IMR-90 (cell line): ENCODE measurements at regions not wholly inside any gene's neighbourhood (a gene's known extent, or its start where the extent isn't known, plus 50 kb on each side); places are given as distances from the start of the nearest gene placed in this dataset.

Experiments used
- ATAC-seq: fragments of 200-7000 bp; cut with Tn5 transposase; 2 replicates; pipeline ENCODE4 v1.9.1; 2020; ENCODE audit warnings: low read depth, mild to moderate bottlenecking, moderate library complexity
- BruUV-seq: library from RNA; stranded (reverse); fragments of 400-500 nt; replicated peaks from 2 replicates; lab custom pipeline; 2021; lab: Mats Ljungman, UMichigan
- CTCF ChIA-PET: fragments of 300-600 bp; formaldehyde crosslinking; extraction: SDS; loops from one replicate; lab custom pipeline; 2021; ENCODE audit warnings: antibody characterized with exemption; lab: Yijun Ruan, JAX
- POLR2A ChIA-PET: fragments of 300-600 bp; sonication (Branson Sonifier 250); formaldehyde crosslinking; loops from one replicate; lab custom pipeline; 2022; ENCODE audit warnings: antibody characterized with exemption; ENCODE audit not compliant: unreplicated experiment; lab: Charles Lee
- DNase-seq: peaks from one replicate; pipeline ENCODE4 v3.0.0; 2013
- H2AFZ ChIP-seq: replicated peaks from 2 replicates; pipeline ENCODE3; 2013; ENCODE audit warnings: low read length, mild to moderate bottlenecking; ENCODE audit not compliant: poor library complexity
- H2AK5ac ChIP-seq: 2 replicates; pipeline ENCODE4 v1.6.1; 2013; ENCODE audit warnings: low read depth, low read length, inconsistent platforms
- H2AK9ac ChIP-seq: replicated peaks from 2 replicates; pipeline ENCODE3; 2013; ENCODE audit warnings: mild to moderate bottlenecking, low read depth, low read length, moderate library complexity; ENCODE audit not compliant: poor library complexity
- H2BK120ac ChIP-seq: 2 replicates; pipeline ENCODE4 v1.6.1; 2013; ENCODE audit warnings: low read depth, low read length, inconsistent platforms
- H2BK15ac ChIP-seq: 3 replicates; pipeline ENCODE4 v1.6.1; 2013; ENCODE audit warnings: low read depth, low read length, inconsistent platforms
- H2BK20ac ChIP-seq: 2 replicates; pipeline ENCODE4 v1.6.1; 2013; ENCODE audit warnings: low read depth, mild to moderate bottlenecking, inconsistent platforms, low read length, moderate library complexity
- H2BK5ac ChIP-seq: 2 replicates; pipeline ENCODE4 v1.6.1; 2013; ENCODE audit warnings: mild to moderate bottlenecking, low read depth, low read length, inconsistent platforms; ENCODE audit not compliant: poor library complexity, severe bottlenecking
- H3K14ac ChIP-seq: replicated peaks from 2 replicates; pipeline ENCODE4 v1.6.1; 2013; ENCODE audit warnings: low read depth, low read length, inconsistent platforms
- H3K18ac ChIP-seq: 2 replicates; pipeline ENCODE4 v1.6.1; 2013; ENCODE audit warnings: low read depth, low read length, control low read depth
- H3K23ac ChIP-seq: 2 replicates; pipeline ENCODE4 v1.6.1; 2013; ENCODE audit warnings: low read depth, low read length, inconsistent platforms
- H3K27ac ChIP-seq: 2 replicates; pipeline ENCODE4 v1.5.1; 2013; ENCODE audit warnings: mild to moderate bottlenecking, control low read depth, low read length; ENCODE audit not compliant: insufficient read depth
- H3K27me3 ChIP-seq: 2 replicates; pipeline ENCODE4 v1.6.1; 2013; ENCODE audit warnings: low read length; ENCODE audit not compliant: control insufficient read depth, insufficient read depth
- H3K36me3 ChIP-seq: 2 replicates; pipeline ENCODE4 v1.6.1; 2013; ENCODE audit warnings: low read length, mixed read lengths; ENCODE audit not compliant: control insufficient read depth, insufficient read depth
- H3K4ac ChIP-seq: 2 replicates; pipeline ENCODE4 v1.6.1; 2013; ENCODE audit warnings: low read depth, low read length, inconsistent platforms
- H3K4me1 ChIP-seq: 2 replicates; pipeline ENCODE4 v1.6.1; 2013; ENCODE audit warnings: low read length, mixed read lengths; ENCODE audit not compliant: control insufficient read depth, insufficient read depth
- H3K4me2 ChIP-seq: 2 replicates; pipeline ENCODE4 v1.6.1; 2013; ENCODE audit warnings: low read depth, mild to moderate bottlenecking, control low read depth, low read length, moderate library complexity
- H3K4me3 ChIP-seq: 2 replicates; pipeline ENCODE4 v1.5.1; 2013; ENCODE audit warnings: low read depth, mild to moderate bottlenecking, control low read depth, low read length, moderate library complexity; ENCODE audit not compliant: insufficient read depth
- H3K56ac ChIP-seq: 2 replicates; pipeline ENCODE4 v1.6.1; 2013; ENCODE audit warnings: low read length, inconsistent platforms; ENCODE audit not compliant: insufficient read depth; ENCODE audit errors: extremely low read depth
- H3K79me1 ChIP-seq, 2 experiments: 2 replicates each; pipeline ENCODE4 v1.6.1; 2013; ENCODE audit warnings: low read length in 2 of 2, inconsistent platforms in 1 of 2, low read depth in 1 of 2
- H3K9ac ChIP-seq: 2 replicates; pipeline ENCODE4 v1.6.1; 2013; ENCODE audit warnings: low read depth, low read length, control low read depth
- H3K9me1 ChIP-seq: 2 replicates; pipeline ENCODE4 v1.6.1; 2013; ENCODE audit warnings: low read length, inconsistent platforms; ENCODE audit not compliant: insufficient read depth
- H3K9me3 ChIP-seq: 2 replicates; pipeline ENCODE4 v1.6.1; 2013; ENCODE audit warnings: low read length; ENCODE audit not compliant: control insufficient read depth, insufficient read depth
- H4K20me1 ChIP-seq: 2 replicates; pipeline ENCODE4 v1.6.1; 2013; ENCODE audit warnings: low read length, inconsistent platforms; ENCODE audit not compliant: insufficient read depth
- H4K5ac ChIP-seq: 2 replicates; pipeline ENCODE4 v1.6.1; 2013; ENCODE audit warnings: mild to moderate bottlenecking, low read depth, low read length, control low read depth
- H4K8ac ChIP-seq, 2 experiments: 2 replicates each; pipeline ENCODE4 v1.6.1; 2013; ENCODE audit warnings: low read depth in 2 of 2, low read length in 2 of 2, control low read depth in 1 of 2, inconsistent platforms in 1 of 2
- H4K91ac ChIP-seq: 2 replicates; pipeline ENCODE4 v1.6.1; 2013; ENCODE audit warnings: low read depth, low read length, inconsistent platforms; ENCODE audit not compliant: insufficient read depth
- CHD1 ChIP-seq: IDR thresholded peaks from 2 replicates; pipeline ENCODE4 v1.6.1; 2012; ENCODE audit warnings: low read depth, low read length, improper control_type of control experiment
- ELK1 ChIP-seq: fragments of 150-350 bp; IDR thresholded peaks from 2 replicates; pipeline ENCODE4 v1.6.1; 2016; ENCODE audit warnings: low read depth, mild to moderate bottlenecking, low read length, moderate library complexity, borderline replicate concordance
- MXI1 ChIP-seq: IDR thresholded peaks from 2 replicates; pipeline ENCODE4 v1.6.1; 2012; ENCODE audit warnings: low read depth, mild to moderate bottlenecking, low read length, moderate library complexity, borderline replicate concordance
- dilution Hi-C: fragments of 300-500 bp; cut with HindIII; formaldehyde crosslinking; loops from one replicate; pipeline ENCODE4 v1.14.3; 2018; ENCODE audit warnings: low sequenced_read_pairs; ENCODE audit not compliant: unreplicated experiment
- in situ Hi-C: fragments of 300-500 bp; cut with MboI; formaldehyde crosslinking; loops from 3 replicates; pipeline ENCODE4 v1.14.3; 2019; ENCODE audit warnings: low sequenced_read_pairs, inconsistent platforms, mixed read lengths
- intact Hi-C: fragments of 100-400 bp; cut with micrococcal nuclease; formaldehyde crosslinking; loops from 2 replicates; pipeline ENCODE4 v1.10.0; 2022

- no peak overlapping the region for H3K4me3 ChIP-seq
- H3K4me1 ChIP-seq = no peaks in the 10 kb centered on the region
- H2AFZ ChIP-seq = no peak overlapping the region
- no peak overlapping the region for H4K91ac ChIP-seq
- no peak overlapping the region for H2BK20ac ChIP-seq
- no peaks in the 10 kb centered on the region for H3K9me3 ChIP-seq
- no peak overlapping the region for H3K56ac ChIP-seq
- H3K9me1 ChIP-seq = no peaks in the 10 kb centered on the region
- DNase-seq = no peak
- ChIA-PET CTCF (no interaction called here), POLR2A (no interaction called here)
- no peak overlapping the region for H3K27ac ChIP-seq
- no peak overlapping the region for H2AK9ac ChIP-seq
- no peak overlapping the region for H3K9ac ChIP-seq
- dilution Hi-C loops = no loop called here
- H3K23ac ChIP-seq = no peak overlapping the region
- no peak overlapping the region for H2BK15ac ChIP-seq
- intact Hi-C loops = no loop called here
- no peak overlapping the region for H4K5ac ChIP-seq
- no peak overlapping the region for H2BK120ac ChIP-seq
- no peak overlapping the region for H3K18ac ChIP-seq
- no peaks in the 10 kb centered on the region for H3K79me1 ChIP-seq
- ATAC-seq = no peak
- in situ Hi-C loops = no loop called here
- no TSS peak for BruUV-seq
- H3K4me2 ChIP-seq = no peak overlapping the region
- no peaks in the 10 kb centered on the region for H3K27me3 ChIP-seq
- no peak overlapping the region for H2BK5ac ChIP-seq
- H2AK5ac ChIP-seq = no peak overlapping the region
- H3K36me3 ChIP-seq = no peaks in the 10 kb centered on the region
- TF ChIP-seq MXI1 = no peak
- no peak for TF ChIP-seq CHD1
- TF ChIP-seq ELK1 = no peak
- no peak overlapping the region for H3K4ac ChIP-seq
- no peaks in the 10 kb centered on the region for H4K20me1 ChIP-seq
- no peak overlapping the region for H3K14ac ChIP-seq
- H4K8ac ChIP-seq = no peak overlapping the region
These were observed 506.3 kb upstream of the RAG2 start for GRCh38 chr11:37104380-37104779.
